DOHH2 (cell line): ENCODE measurements at regions not wholly inside any gene's neighbourhood (a gene's known extent, or its start where the extent isn't known, plus 50 kb on each side); places are given as distances from the start of the nearest gene placed in this dataset.

Experiments
- CTCF ChIP-seq: fragments of 200-600 bp; sonication (generic); IDR thresholded peaks from one replicate; pipeline ENCODE4 v1.5.1; 2014; ENCODE audit warnings: antibody characterized with exemption, mild to moderate bottlenecking, low read depth, low read length; ENCODE audit not compliant: poor library complexity, severe bottlenecking
- EZH2phosphoT487 ChIP-seq: fragments of 200-600 bp; sonication (generic); IDR thresholded peaks from 2 replicates; pipeline ENCODE4 v1.6.1; 2017; ENCODE audit warnings: borderline replicate concordance, mild to moderate bottlenecking, antibody characterized with exemption, low read length, moderate library complexity, mixed read lengths

- TF ChIP-seq CTCF (no peak), EZH2phosphoT487 (no peak)
These were observed 82.4 kb downstream of the KCNJ2 start for GRCh38 chr17:70251706-70252105.
